Fibroblast of lung (primary cell): ENCODE measurements at regions not wholly inside any gene's neighbourhood (a gene's known extent, or its start where the extent isn't known, plus 50 kb on each side); places are given as distances from the start of the nearest gene placed in this dataset.

Experiments used
- DNase-seq, 2 donors: peaks; one replicate each; pipeline versions ENCODE4 v3.0.0 to v3.0.0-alpha.2; 2010; ENCODE audit warnings: low read depth in 2 of 2
- H2AFZ ChIP-seq: 2 replicates; pipeline ENCODE4 v1.5.1; 2012; ENCODE audit warnings: low read length, control low read depth, inconsistent platforms
- H3K27ac ChIP-seq: 2 replicates; pipeline ENCODE4 v1.5.1; 2011; ENCODE audit warnings: low read length, control low read depth; ENCODE audit not compliant: insufficient read depth
- H3K27me3 ChIP-seq: 2 replicates; pipeline ENCODE4 v1.5.1; 2011; ENCODE audit warnings: mild to moderate bottlenecking, low read length; ENCODE audit not compliant: control insufficient read depth, insufficient read depth
- H3K36me3 ChIP-seq: 2 replicates; pipeline ENCODE4 v1.5.1; 2011; ENCODE audit warnings: low read length; ENCODE audit not compliant: control insufficient read depth, insufficient read depth
- H3K4me1 ChIP-seq: 2 replicates; pipeline ENCODE4 v1.5.1; 2011; ENCODE audit warnings: low read length; ENCODE audit not compliant: control insufficient read depth, insufficient read depth; ENCODE audit errors: extremely low read depth
- H3K4me2 ChIP-seq: 2 replicates; pipeline ENCODE4 v1.5.1; 2011; ENCODE audit warnings: low read length, control low read depth; ENCODE audit not compliant: insufficient read depth; ENCODE audit errors: extremely low read depth
- H3K4me3 ChIP-seq, 4 experiments: fragments of 200-600 bp in 1 of 4; sonication (generic) in 1 of 4; replicated peaks in 1 of 4; 2 replicates each; pipeline ENCODE4 v1.5.1; 2011 to 2016; ENCODE audit warnings: low read length in 4 of 4, low read depth in 3 of 4, mild to moderate bottlenecking in 3 of 4, control low read depth in 2 of 4, inconsistent platforms in 1 of 4, mixed read lengths in 1 of 4; ENCODE audit not compliant: insufficient read depth in 1 of 4; ENCODE audit errors: control extremely low read depth in 1 of 4
- H3K79me2 ChIP-seq: 2 replicates; pipeline ENCODE4 v1.5.1; 2012; ENCODE audit warnings: mild to moderate bottlenecking, low read length, inconsistent platforms; ENCODE audit not compliant: control insufficient read depth, insufficient read depth
- H3K9ac ChIP-seq: 2 replicates; pipeline ENCODE4 v1.5.1; 2011; ENCODE audit warnings: mild to moderate bottlenecking, low read length, control low read depth; ENCODE audit not compliant: insufficient read depth
- H3K9me3 ChIP-seq: 2 replicates; pipeline ENCODE4 v1.5.1; 2012; ENCODE audit warnings: low read depth, low read length; ENCODE audit not compliant: control insufficient read depth, insufficient read depth
- H4K20me1 ChIP-seq: 2 replicates; pipeline ENCODE4 v1.5.1; 2011; ENCODE audit warnings: low read length; ENCODE audit not compliant: control insufficient read depth, insufficient read depth; ENCODE audit errors: extremely low read depth
- EZH2 ChIP-seq: IDR thresholded peaks from 2 replicates; pipeline ENCODE4 v1.5.1; 2012; ENCODE audit warnings: low read length, control low read depth, mild to moderate bottlenecking; ENCODE audit errors: missing control alignments
- TF ChIP-seq, protein P1 (sequence below), 2 donors: IDR thresholded peaks in 1 of 2; conservative IDR thresholded peaks in 1 of 2; 1 replicate in 1 of 2; 2 replicates in 1 of 2; pipeline ENCODE4 v1.5.1; 2011 to 2012; ENCODE audit warnings: low read length in 2 of 2, control low read depth in 1 of 2, inconsistent platforms in 1 of 2, low read depth in 1 of 2, mild to moderate bottlenecking in 1 of 2

DNA sequence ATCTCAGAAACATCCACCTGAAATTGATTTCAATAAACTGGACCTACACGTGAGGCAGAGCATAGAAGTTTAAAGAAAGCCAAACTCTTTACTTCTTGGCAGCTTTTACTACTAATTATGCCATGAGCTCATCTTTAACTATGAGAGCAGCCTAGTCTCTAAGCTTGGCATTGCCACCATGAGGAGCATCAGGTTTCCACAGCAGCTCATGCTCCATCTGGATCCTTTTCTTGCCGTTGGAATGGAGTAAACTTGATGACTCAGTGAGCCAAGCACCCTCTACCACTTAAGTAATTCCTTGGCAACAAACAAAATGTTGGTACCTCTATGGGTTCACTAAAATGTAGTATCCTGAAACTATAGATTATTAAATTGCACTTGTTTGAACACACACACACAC, 583.2 kb downstream of the EPHA3 start:
- DNase-seq, result peak; percentile 28 to 69
- H3K36me3 ChIP-seq, result no peaks in the 10 kb centered on the region
- H3K4me3 ChIP-seq, result no peak overlapping the region
- H3K4me2 ChIP-seq, result no peak overlapping the region
- no peak overlapping the region for H2AFZ ChIP-seq
- H3K27me3 ChIP-seq, result no peaks in the 10 kb centered on the region
- no peak overlapping the region for H3K9ac ChIP-seq
- H3K27ac ChIP-seq, result no peak overlapping the region
- no peaks in the 10 kb centered on the region for H3K9me3 ChIP-seq
- no peaks in the 10 kb centered on the region for H4K20me1 ChIP-seq
- TF ChIP-seq, protein P1, sequence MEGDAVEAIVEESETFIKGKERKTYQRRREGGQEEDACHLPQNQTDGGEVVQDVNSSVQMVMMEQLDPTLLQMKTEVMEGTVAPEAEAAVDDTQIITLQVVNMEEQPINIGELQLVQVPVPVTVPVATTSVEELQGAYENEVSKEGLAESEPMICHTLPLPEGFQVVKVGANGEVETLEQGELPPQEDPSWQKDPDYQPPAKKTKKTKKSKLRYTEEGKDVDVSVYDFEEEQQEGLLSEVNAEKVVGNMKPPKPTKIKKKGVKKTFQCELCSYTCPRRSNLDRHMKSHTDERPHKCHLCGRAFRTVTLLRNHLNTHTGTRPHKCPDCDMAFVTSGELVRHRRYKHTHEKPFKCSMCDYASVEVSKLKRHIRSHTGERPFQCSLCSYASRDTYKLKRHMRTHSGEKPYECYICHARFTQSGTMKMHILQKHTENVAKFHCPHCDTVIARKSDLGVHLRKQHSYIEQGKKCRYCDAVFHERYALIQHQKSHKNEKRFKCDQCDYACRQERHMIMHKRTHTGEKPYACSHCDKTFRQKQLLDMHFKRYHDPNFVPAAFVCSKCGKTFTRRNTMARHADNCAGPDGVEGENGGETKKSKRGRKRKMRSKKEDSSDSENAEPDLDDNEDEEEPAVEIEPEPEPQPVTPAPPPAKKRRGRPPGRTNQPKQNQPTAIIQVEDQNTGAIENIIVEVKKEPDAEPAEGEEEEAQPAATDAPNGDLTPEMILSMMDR (conservative IDR thresholded peaks at IDR 0.05 in 1 of 2, IDR thresholded peaks at IDR 0.05 in 1 of 2; ENCODE audit: low read depth in 1 of 2, low read length in 2 of 2), result no peak
- TF ChIP-seq EZH2, result no peak
- H3K4me1 ChIP-seq, result no peaks in the 10 kb centered on the region
- H3K79me2 ChIP-seq, result no peaks in the 10 kb centered on the region

DNA sequence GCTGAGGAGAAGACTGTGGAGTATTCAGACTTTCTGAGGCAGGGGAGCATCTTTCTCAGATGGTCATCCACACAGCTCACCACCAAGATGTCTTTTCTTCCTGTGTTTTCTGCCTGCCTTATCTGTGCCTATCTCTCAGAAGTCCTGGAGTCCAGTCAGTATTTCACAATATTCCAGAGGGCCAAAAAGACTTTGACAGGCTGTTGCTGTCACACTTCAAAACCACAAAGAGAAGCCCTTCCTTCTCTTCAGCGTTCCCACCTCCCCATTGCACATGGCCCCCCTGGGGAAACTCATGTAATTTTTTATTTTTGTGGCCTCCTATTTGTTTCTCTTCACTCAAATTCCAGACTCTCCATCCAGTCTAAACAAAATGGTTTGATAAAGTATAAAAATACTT, 585.2 kb downstream of the EPHA3 start:
- Histone ChIP-seq H3K4me3 (no peak overlapping the region), H3K4me2 (no peak overlapping the region), H3K27me3 (no peaks in the 10 kb centered on the region), H3K36me3 (no peaks in the 10 kb centered on the region), H3K9me3 (no peaks in the 10 kb centered on the region), H2AFZ (no peak overlapping the region), H3K79me2 (no peaks in the 10 kb centered on the region), H3K27ac (no peak overlapping the region), H3K4me1 (no peaks in the 10 kb centered on the region), H4K20me1 (no peaks in the 10 kb centered on the region), H3K9ac (no peak overlapping the region)
- peak in 1 of 2 donors; percentile 15 for DNase-seq
- TF ChIP-seq, protein P1 (conservative IDR thresholded peaks at IDR 0.05 in 1 of 2, IDR thresholded peaks at IDR 0.05 in 1 of 2; ENCODE audit: low read depth in 1 of 2, low read length in 2 of 2), result no peak
- TF ChIP-seq EZH2, result no peak

DNA sequence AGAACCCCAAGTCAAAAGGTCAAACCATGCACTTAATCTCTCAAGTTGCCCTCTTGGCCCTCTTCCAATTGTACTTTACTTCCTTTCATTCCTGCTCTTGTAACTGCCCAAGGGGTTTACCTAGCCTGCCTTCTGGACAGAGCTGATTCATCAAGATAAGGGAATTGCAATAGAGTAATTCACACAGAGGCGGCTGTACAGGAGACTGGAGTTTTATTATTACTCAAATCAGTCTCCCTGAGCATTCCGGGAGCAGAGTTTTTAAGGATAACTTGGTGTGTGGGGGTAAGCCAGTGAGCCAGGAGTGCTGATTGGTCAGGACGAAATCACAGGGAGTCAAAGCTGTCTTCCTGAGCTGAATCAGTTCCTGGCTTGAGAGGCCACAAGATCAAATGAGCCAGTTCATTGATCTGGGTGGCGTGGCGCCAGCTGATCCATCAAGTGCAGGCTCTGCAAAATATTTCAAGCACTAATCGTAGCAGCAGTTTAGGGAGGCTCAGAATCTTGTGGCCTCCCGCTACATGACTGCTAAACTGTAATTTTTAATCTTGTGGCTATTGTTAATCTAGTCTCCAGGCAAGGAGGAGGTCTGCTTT, 590.0 kb downstream of the EPHA3 start:
- no peak overlapping the region for H3K4me3 ChIP-seq
- H3K9ac ChIP-seq, result no peak overlapping the region
- H3K36me3 ChIP-seq, result no peaks in the 10 kb centered on the region
- no peak overlapping the region for H2AFZ ChIP-seq
- DNase-seq, result no peak
- no peaks in the 10 kb centered on the region for H3K4me1 ChIP-seq
- TF ChIP-seq EZH2, result no peak
- TF ChIP-seq, protein P1 (conservative IDR thresholded peaks at IDR 0.05 in 1 of 2, IDR thresholded peaks at IDR 0.05 in 1 of 2; ENCODE audit: low read depth in 1 of 2, low read length in 2 of 2), result no peak
- H4K20me1 ChIP-seq, result no peaks in the 10 kb centered on the region
- H3K27me3 ChIP-seq, result no peaks in the 10 kb centered on the region
- H3K9me3 ChIP-seq, result no peaks in the 10 kb centered on the region
- no peak overlapping the region for H3K4me2 ChIP-seq
- no peak overlapping the region for H3K27ac ChIP-seq
- no peaks in the 10 kb centered on the region for H3K79me2 ChIP-seq
